VCaP (cell line): ENCODE measurements at regions not wholly inside any gene's neighbourhood (a gene's known extent, or its start where the extent isn't known, plus 50 kb on each side); places are given as distances from the start of the nearest gene placed in this dataset.

Experiments used
- H3K27ac ChIP-seq: fragments of 450-650 bp; 2 replicates; pipeline ENCODE4 v1.5.1; 2017
- CTCF ChIP-seq: fragments of 450-650 bp; conservative IDR thresholded peaks from 2 replicates; pipeline ENCODE4 v1.5.1; 2017; ENCODE audit warnings: mild to moderate bottlenecking, moderate library complexity

GRCh38 chr6:14537030-14537429 lies 419.5 kb downstream of the CD83 start:
- no peak overlapping the region for H3K27ac ChIP-seq
- no peak for TF ChIP-seq CTCF

- H3K27ac ChIP-seq: no peak overlapping the region
Observed at GRCh38 chr6:14540276-14540675, 422.7 kb downstream of the CD83 start.

GRCh38 chr6:14540810-14541540 lies 423.4 kb downstream of the CD83 start:
- no peak overlapping the region for H3K27ac ChIP-seq
- TF ChIP-seq CTCF: no peak

More at GRCh38 chr6:14540276-14540675, 422.7 kb downstream of the CD83 start:
- TF ChIP-seq CTCF: no peak

GRCh38 chr6:14542670-14543366 lies 425.2 kb downstream of the CD83 start:
- no peak overlapping the region for H3K27ac ChIP-seq
- TF ChIP-seq CTCF: no peak

- no peak overlapping the region for H3K27ac ChIP-seq
- TF ChIP-seq CTCF: no peak
Observed at GRCh38 chr6:14543971-14544585, 426.5 kb downstream of the CD83 start.

- no peak overlapping the region for H3K27ac ChIP-seq
- TF ChIP-seq CTCF: no peak
Observed at GRCh38 chr6:14544666-14545065, 427.1 kb downstream of the CD83 start.

GRCh38 chr6:14545496-14545895 lies 427.9 kb downstream of the CD83 start:
- H3K27ac ChIP-seq: no peak overlapping the region
- TF ChIP-seq CTCF: no peak
